IPS-18a (cell line): ENCODE measurements at regions not wholly inside any gene's neighbourhood (a gene's known extent, or its start where the extent isn't known, plus 50 kb on each side); places are given as distances from the start of the nearest gene placed in this dataset.

Experiments
- H3K27ac ChIP-seq: one replicate; pipeline ENCODE4 v1.5.1; 2013; ENCODE audit warnings: low read length
- H3K27me3 ChIP-seq: one replicate; pipeline ENCODE4 v1.6.1; 2013; ENCODE audit warnings: mild to moderate bottlenecking, low read length; ENCODE audit not compliant: control insufficient read depth, insufficient read depth
- H3K36me3 ChIP-seq: one replicate; pipeline ENCODE4 v1.6.1; 2013; ENCODE audit warnings: low read depth, low read length; ENCODE audit not compliant: control insufficient read depth
- H3K4me1 ChIP-seq: one replicate; pipeline ENCODE4 v1.6.1; 2013; ENCODE audit warnings: low read depth, low read length; ENCODE audit not compliant: control insufficient read depth
- H3K4me3 ChIP-seq: one replicate; pipeline ENCODE4 v1.5.1; 2013; ENCODE audit warnings: low read length
- H3K9ac ChIP-seq: one replicate; pipeline ENCODE4 v1.6.1; 2013; ENCODE audit warnings: mild to moderate bottlenecking, low read length, moderate library complexity
- H3K9me3 ChIP-seq: one replicate; pipeline ENCODE4 v1.6.1; 2013; ENCODE audit warnings: low read depth, low read length; ENCODE audit not compliant: control insufficient read depth

- H3K9me3 ChIP-seq = peaks cover 4% of the 10 kb centered on the region
- no peaks in the 10 kb centered on the region for H3K36me3 ChIP-seq
- no peak overlapping the region for H3K27ac ChIP-seq
- H3K4me1 ChIP-seq = no peaks in the 10 kb centered on the region
- no peak overlapping the region for H3K9ac ChIP-seq
- no peak overlapping the region for H3K4me3 ChIP-seq
- no peaks in the 10 kb centered on the region for H3K27me3 ChIP-seq
Observed at GRCh38 chr3:76550522-76551201, 489.2 kb upstream of the ROBO2 start.

- no peaks in the 10 kb centered on the region for H3K36me3 ChIP-seq
- peaks cover 4% of the 10 kb centered on the region for H3K9me3 ChIP-seq
- H3K4me1 ChIP-seq = no peaks in the 10 kb centered on the region
- H3K27me3 ChIP-seq = no peaks in the 10 kb centered on the region
- no peak overlapping the region for H3K4me3 ChIP-seq
- no peak overlapping the region for H3K9ac ChIP-seq
- no peak overlapping the region for H3K27ac ChIP-seq
Observed at GRCh38 chr3:76551739-76552138, 488.2 kb upstream of the ROBO2 start.

GRCh38 chr3:76552653-76553052, 487.2 kb upstream of the ROBO2 start:
- Histone ChIP-seq H3K4me3 (no peak overlapping the region), H3K36me3 (no peaks in the 10 kb centered on the region), H3K9ac (no peak overlapping the region), H3K4me1 (no peaks in the 10 kb centered on the region), H3K27ac (no peak overlapping the region), H3K27me3 (no peaks in the 10 kb centered on the region), H3K9me3 (peaks cover 4% of the 10 kb centered on the region)

- H3K36me3 ChIP-seq = no peaks in the 10 kb centered on the region
- no peaks in the 10 kb centered on the region for H3K4me1 ChIP-seq
- peaks cover 4% of the 10 kb centered on the region for H3K9me3 ChIP-seq
- no peaks in the 10 kb centered on the region for H3K27me3 ChIP-seq
- H3K27ac ChIP-seq = no peak overlapping the region
- no peak overlapping the region for H3K4me3 ChIP-seq
- no peak overlapping the region for H3K9ac ChIP-seq
Observed at GRCh38 chr3:76554707-76555106, 485.2 kb upstream of the ROBO2 start.

GRCh38 chr3:76561494-76562236, 478.2 kb upstream of the ROBO2 start:
- Histone ChIP-seq H3K4me3 (no peak overlapping the region), H3K27me3 (no peaks in the 10 kb centered on the region), H3K4me1 (peaks cover 10% of the 10 kb centered on the region), H3K36me3 (no peaks in the 10 kb centered on the region), H3K27ac (no peak overlapping the region), H3K9me3 (no peaks in the 10 kb centered on the region), H3K9ac (no peak overlapping the region)

- Histone ChIP-seq H3K9me3 (no peaks in the 10 kb centered on the region), H3K9ac (no peak overlapping the region), H3K4me3 (no peak overlapping the region), H3K4me1 (peaks cover 10% of the 10 kb centered on the region), H3K27me3 (no peaks in the 10 kb centered on the region), H3K36me3 (no peaks in the 10 kb centered on the region), H3K27ac (no peak overlapping the region)
Observed at GRCh38 chr3:76565496-76566210, 474.2 kb upstream of the ROBO2 start.

- no peak overlapping the region for H3K9ac ChIP-seq
- no peaks in the 10 kb centered on the region for H3K36me3 ChIP-seq
- no peaks in the 10 kb centered on the region for H3K27me3 ChIP-seq
- H3K4me1 ChIP-seq = peaks cover 10% of the 10 kb centered on the region
- no peak overlapping the region for H3K27ac ChIP-seq
- no peaks in the 10 kb centered on the region for H3K9me3 ChIP-seq
- H3K4me3 ChIP-seq = no peak overlapping the region
Observed at GRCh38 chr3:76566211-76566534, 473.7 kb upstream of the ROBO2 start.

GRCh38 chr3:76566904-76567303, 473.0 kb upstream of the ROBO2 start:
- no peak overlapping the region for H3K4me3 ChIP-seq
- no peak overlapping the region for H3K9ac ChIP-seq
- no peaks in the 10 kb centered on the region for H3K27me3 ChIP-seq
- H3K36me3 ChIP-seq = no peaks in the 10 kb centered on the region
- H3K27ac ChIP-seq = no peak overlapping the region
- H3K4me1 ChIP-seq = peaks cover 6% of the 10 kb centered on the region
- no peaks in the 10 kb centered on the region for H3K9me3 ChIP-seq

GRCh38 chr3:76570436-76571057, 469.4 kb upstream of the ROBO2 start:
- Histone ChIP-seq H3K4me1 (no peaks in the 10 kb centered on the region), H3K9ac (no peak overlapping the region), H3K4me3 (no peak overlapping the region), H3K27me3 (no peaks in the 10 kb centered on the region), H3K9me3 (no peaks in the 10 kb centered on the region), H3K36me3 (no peaks in the 10 kb centered on the region), H3K27ac (no peak overlapping the region)

GRCh38 chr3:76576201-76576600, 463.7 kb upstream of the ROBO2 start:
- Histone ChIP-seq H3K4me3 (no peak overlapping the region), H3K27me3 (no peaks in the 10 kb centered on the region), H3K27ac (no peak overlapping the region), H3K9ac (no peak overlapping the region), H3K36me3 (no peaks in the 10 kb centered on the region), H3K9me3 (no peaks in the 10 kb centered on the region), H3K4me1 (no peaks in the 10 kb centered on the region)

GRCh38 chr3:76582098-76582497, 457.8 kb upstream of the ROBO2 start:
- no peaks in the 10 kb centered on the region for H3K9me3 ChIP-seq
- H3K27ac ChIP-seq = no peak overlapping the region
- no peak overlapping the region for H3K9ac ChIP-seq
- no peak overlapping the region for H3K4me3 ChIP-seq
- no peaks in the 10 kb centered on the region for H3K4me1 ChIP-seq
- H3K27me3 ChIP-seq = no peaks in the 10 kb centered on the region
- no peaks in the 10 kb centered on the region for H3K36me3 ChIP-seq
